ENCODE measurements at regions not wholly inside any gene's neighbourhood (a gene's known extent, or its start where the extent isn't known, plus 50 kb on each side); places are given as distances from the start of the nearest gene placed in this dataset.
"Not testable (repeated sequence)": the region's sequence is repeated elsewhere in the genome, so short reads cannot be mapped to it uniquely, and the experiment has no call there.

DNA sequence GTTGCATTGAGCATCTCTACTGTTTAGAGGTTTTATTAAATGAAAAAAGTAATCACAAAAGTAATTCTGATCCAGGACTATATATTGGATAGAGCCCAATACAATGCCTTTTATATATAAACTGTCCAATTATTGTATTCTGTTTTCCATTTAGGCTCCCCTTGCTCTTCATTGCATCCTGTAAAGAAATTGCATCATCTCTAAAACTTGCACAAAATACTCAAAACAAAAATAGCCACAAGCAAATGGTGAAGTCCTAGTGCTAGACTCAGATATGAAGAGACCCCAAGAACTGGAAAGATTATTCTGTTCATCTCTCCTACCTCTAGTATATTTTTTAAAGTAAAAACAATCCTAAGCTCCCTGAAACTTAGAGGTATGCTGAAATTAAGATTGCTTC, 195.8 kb downstream of the NNT start:
- Histone ChIP-seq H3K4me1 (no peaks in the 10 kb centered on the region), H3K9me3 (no peaks in the 10 kb centered on the region), H3K27me3 (no peaks in the 10 kb centered on the region), H3K27ac (no peak overlapping the region), H3K36me3 (replicated peaks in 1 of 2; ENCODE audit: insufficient read depth in 1 of 2, low read depth in 2 of 2) (no peaks in the 10 kb centered on the region), H3K4me3 (no peak overlapping the region)
- DNase-seq (no peak), ATAC-seq (no peak)
- TF ChIP-seq, protein P1, sequence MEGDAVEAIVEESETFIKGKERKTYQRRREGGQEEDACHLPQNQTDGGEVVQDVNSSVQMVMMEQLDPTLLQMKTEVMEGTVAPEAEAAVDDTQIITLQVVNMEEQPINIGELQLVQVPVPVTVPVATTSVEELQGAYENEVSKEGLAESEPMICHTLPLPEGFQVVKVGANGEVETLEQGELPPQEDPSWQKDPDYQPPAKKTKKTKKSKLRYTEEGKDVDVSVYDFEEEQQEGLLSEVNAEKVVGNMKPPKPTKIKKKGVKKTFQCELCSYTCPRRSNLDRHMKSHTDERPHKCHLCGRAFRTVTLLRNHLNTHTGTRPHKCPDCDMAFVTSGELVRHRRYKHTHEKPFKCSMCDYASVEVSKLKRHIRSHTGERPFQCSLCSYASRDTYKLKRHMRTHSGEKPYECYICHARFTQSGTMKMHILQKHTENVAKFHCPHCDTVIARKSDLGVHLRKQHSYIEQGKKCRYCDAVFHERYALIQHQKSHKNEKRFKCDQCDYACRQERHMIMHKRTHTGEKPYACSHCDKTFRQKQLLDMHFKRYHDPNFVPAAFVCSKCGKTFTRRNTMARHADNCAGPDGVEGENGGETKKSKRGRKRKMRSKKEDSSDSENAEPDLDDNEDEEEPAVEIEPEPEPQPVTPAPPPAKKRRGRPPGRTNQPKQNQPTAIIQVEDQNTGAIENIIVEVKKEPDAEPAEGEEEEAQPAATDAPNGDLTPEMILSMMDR (IDR thresholded peaks at IDR 0.05), result no peak
- TF ChIP-seq POLR2A (IDR thresholded peaks at IDR 0.05), result no peak
- intact Hi-C loops (cut with DNase I), result no loop called here

GRCh38 chr5:43791880-43792279, 188.9 kb downstream of the NNT start:
- peaks cover 0 to 14% (median 0%) of the 10 kb centered on the region in 3 donors for H3K9me3 ChIP-seq
- H3K27me3 ChIP-seq; H3K36me3 ChIP-seq (replicated peaks in 1 of 2; ENCODE audit: insufficient read depth in 1 of 2, low read depth in 2 of 2); ATAC-seq; DNase-seq; H3K4me3 ChIP-seq; H3K27ac ChIP-seq; H3K4me1 ChIP-seq; intact Hi-C loops (cut with DNase I): not testable (repeated sequence)
- WGBS, 2 donors, result 71 to 73% methylated on average over 5 to 6 of the region's 6 CpGs

- TF ChIP-seq, protein P1 (IDR thresholded peaks at IDR 0.05), result no peak
- TF ChIP-seq POLR2A (IDR thresholded peaks at IDR 0.05), result no peak
- no peak for ATAC-seq
- intact Hi-C loops (cut with DNase I), result no loop called here
- no peaks in the 10 kb centered on the region for H3K27me3 ChIP-seq
- peak in 1 of 4 donors; percentile 18 for DNase-seq
- 51 to 55% methylated on average over 3 of the region's 3 CpGs for WGBS, 2 donors
- H3K27ac ChIP-seq, result no peak overlapping the region
- H3K9me3 ChIP-seq, result no peaks in the 10 kb centered on the region
- H3K36me3 ChIP-seq (replicated peaks in 1 of 2; ENCODE audit: insufficient read depth in 1 of 2, low read depth in 2 of 2), result no peaks in the 10 kb centered on the region
- H3K4me3 ChIP-seq, result no peak overlapping the region
- H3K4me1 ChIP-seq, result no peaks in the 10 kb centered on the region
These were observed 182.2 kb downstream of the NNT start for GRCh38 chr5:43785198-43785597.

- Histone ChIP-seq H3K36me3 (replicated peaks in 1 of 2; ENCODE audit: insufficient read depth in 1 of 2, low read depth in 2 of 2) (no peaks in the 10 kb centered on the region), H3K27me3 (no peaks in the 10 kb centered on the region), H3K4me3 (no peak overlapping the region), H3K9me3 (no peaks in the 10 kb centered on the region), H3K27ac (no peak overlapping the region), H3K4me1 (no peaks in the 10 kb centered on the region)
- TF ChIP-seq, protein P1 (IDR thresholded peaks at IDR 0.05), result no peak
- no peak for TF ChIP-seq POLR2A (IDR thresholded peaks at IDR 0.05)
- 41 to 48% methylated on average over 1 of the region's 1 CpG for WGBS, 2 donors
- DNase-seq (no peak), ATAC-seq (no peak)
- intact Hi-C loops (cut with DNase I), result no loop called here
These were observed 177.6 kb downstream of the NNT start for GRCh38 chr5:43780586-43780985.

DNA sequence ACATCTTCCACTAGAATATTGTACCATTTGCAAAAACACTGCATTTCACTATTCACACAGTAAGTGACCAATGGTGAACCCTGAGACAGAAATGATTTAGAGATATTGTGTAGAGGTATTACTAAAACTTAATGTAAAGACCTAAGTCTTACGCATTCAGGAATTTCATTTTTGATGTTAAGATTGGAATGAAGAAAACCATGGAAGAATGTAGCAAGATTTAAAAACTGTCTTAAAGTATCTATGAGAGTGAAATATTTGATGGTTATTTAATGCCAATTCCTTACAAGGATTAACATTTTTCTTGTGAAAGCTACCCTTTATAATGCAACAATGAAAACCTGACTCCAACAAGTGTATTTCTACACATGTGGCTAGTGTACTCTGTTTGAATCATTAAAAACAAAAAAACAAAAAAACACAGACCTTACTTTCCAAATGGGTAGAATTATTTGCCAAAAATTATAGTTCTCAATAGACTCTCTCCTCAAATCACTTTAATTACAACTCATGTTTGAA, 172.0 kb downstream of the NNT start:
- H3K36me3 ChIP-seq (replicated peaks in 1 of 2; ENCODE audit: insufficient read depth in 1 of 2, low read depth in 2 of 2), result no peaks in the 10 kb centered on the region
- DNase-seq (no peak), ATAC-seq (no peak)
- no peak overlapping the region for H3K4me3 ChIP-seq
- no peaks in the 10 kb centered on the region for H3K4me1 ChIP-seq
- no peak overlapping the region for H3K27ac ChIP-seq
- no peaks in the 10 kb centered on the region for H3K27me3 ChIP-seq
- 90 to 97% methylated on average over 1 of the region's 1 CpG for WGBS, 2 donors
- intact Hi-C loops (cut with DNase I), result no loop called here
- H3K9me3 ChIP-seq, result no peaks in the 10 kb centered on the region
- no peak for TF ChIP-seq POLR2A (IDR thresholded peaks at IDR 0.05)
- TF ChIP-seq, protein P1 (IDR thresholded peaks at IDR 0.05), result no peak

Measured in body of pancreas (tissue), 4 donors.